ENCODE measurements at regions not wholly inside any gene's neighbourhood (a gene's known extent, or its start where the extent isn't known, plus 50 kb on each side); places are given as distances from the start of the nearest gene placed in this dataset.

DNA sequence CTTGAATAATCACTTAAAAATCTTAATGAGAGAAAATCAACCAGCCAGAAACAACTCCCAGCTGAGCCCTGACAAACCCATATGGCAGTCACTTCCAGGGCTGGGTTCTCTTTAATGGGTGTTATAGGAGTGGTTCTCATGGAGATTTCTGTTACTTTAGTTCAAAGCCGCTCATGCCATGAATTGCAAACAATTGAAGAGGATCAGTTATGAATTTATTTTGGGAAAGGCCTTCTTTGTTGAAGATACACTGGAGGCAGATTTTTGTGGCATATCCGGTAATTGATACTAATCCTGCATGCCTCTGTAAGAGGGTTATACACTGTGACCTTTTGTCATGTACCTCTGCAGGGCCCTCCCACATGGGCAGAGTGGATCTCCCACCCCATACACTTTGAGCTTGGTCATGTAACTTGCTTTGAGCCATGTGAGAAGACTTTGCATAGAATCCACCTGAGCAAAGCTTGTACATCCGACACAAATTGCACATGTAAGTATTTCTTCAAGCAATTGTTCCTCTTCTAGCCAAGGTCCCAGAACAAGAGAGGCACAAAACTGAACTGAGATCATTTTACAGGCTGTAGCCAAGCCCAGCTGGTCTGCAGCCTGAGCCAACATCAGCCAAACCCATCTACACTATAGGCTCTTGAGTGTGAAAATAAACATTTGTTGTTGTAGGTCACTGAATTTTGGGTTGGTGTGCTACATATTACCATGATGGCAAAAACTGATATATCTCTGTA is 492.3 kb downstream of the PREX1 start:
- no peak for TF ChIP-seq IRF4 (IDR thresholded peaks at IDR 0.05; ENCODE audit: low read depth, low read length)
- TF ChIP-seq POLR2A (IDR thresholded peaks at IDR 0.05; ENCODE audit: low read depth, low read length): no peak
- TF ChIP-seq SRF (IDR thresholded peaks at IDR 0.05; ENCODE audit: low read depth in 2 of 2, low read length in 2 of 2): no peak
- no peak for TF ChIP-seq USF1 (IDR thresholded peaks at IDR 0.05; ENCODE audit: borderline replicate concordance, extremely low read length, insufficient read depth, low read depth, low read length)
- TF ChIP-seq, protein P1, sequence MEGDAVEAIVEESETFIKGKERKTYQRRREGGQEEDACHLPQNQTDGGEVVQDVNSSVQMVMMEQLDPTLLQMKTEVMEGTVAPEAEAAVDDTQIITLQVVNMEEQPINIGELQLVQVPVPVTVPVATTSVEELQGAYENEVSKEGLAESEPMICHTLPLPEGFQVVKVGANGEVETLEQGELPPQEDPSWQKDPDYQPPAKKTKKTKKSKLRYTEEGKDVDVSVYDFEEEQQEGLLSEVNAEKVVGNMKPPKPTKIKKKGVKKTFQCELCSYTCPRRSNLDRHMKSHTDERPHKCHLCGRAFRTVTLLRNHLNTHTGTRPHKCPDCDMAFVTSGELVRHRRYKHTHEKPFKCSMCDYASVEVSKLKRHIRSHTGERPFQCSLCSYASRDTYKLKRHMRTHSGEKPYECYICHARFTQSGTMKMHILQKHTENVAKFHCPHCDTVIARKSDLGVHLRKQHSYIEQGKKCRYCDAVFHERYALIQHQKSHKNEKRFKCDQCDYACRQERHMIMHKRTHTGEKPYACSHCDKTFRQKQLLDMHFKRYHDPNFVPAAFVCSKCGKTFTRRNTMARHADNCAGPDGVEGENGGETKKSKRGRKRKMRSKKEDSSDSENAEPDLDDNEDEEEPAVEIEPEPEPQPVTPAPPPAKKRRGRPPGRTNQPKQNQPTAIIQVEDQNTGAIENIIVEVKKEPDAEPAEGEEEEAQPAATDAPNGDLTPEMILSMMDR (IDR thresholded peaks at IDR 0.05 in 2 of 3, conservative IDR thresholded peaks at IDR 0.05 in 1 of 3; ENCODE audit: control insufficient read depth in 2 of 3, extremely low read depth in 1 of 3, insufficient read depth in 1 of 3, low read depth in 3 of 3, low read length in 3 of 3): no peak
- no peak for TF ChIP-seq HDAC2 (IDR thresholded peaks at IDR 0.05)
- no peak for TF ChIP-seq EZH2 (IDR thresholded peaks at IDR 0.05; ENCODE audit: borderline replicate concordance, control insufficient read depth, low read depth, low read length)
- no peak for TF ChIP-seq EP300 (IDR thresholded peaks at IDR 0.05; ENCODE audit: borderline replicate concordance in 1 of 2, control insufficient read depth in 1 of 2, low read depth in 2 of 2, low read length in 2 of 2)
- TF ChIP-seq, protein P2, sequence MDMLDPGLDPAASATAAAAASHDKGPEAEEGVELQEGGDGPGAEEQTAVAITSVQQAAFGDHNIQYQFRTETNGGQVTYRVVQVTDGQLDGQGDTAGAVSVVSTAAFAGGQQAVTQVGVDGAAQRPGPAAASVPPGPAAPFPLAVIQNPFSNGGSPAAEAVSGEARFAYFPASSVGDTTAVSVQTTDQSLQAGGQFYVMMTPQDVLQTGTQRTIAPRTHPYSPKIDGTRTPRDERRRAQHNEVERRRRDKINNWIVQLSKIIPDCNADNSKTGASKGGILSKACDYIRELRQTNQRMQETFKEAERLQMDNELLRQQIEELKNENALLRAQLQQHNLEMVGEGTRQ (IDR thresholded peaks at IDR 0.05; ENCODE audit: borderline replicate concordance, low read depth, low read length): no peak
- TF ChIP-seq NFYA (IDR thresholded peaks at IDR 0.05; ENCODE audit: borderline replicate concordance, low read depth, low read length): no peak
